Stimulated activated CD4-positive, alpha-beta T cell treated with anti-CD3 and anti-CD28 coated beads, TNF-alpha, amount 100 ng/mL, for 1 hour (primary cell): ENCODE measurements at regions not wholly inside any gene's neighbourhood (a gene's known extent, or its start where the extent isn't known, plus 50 kb on each side); places are given as distances from the start of the nearest gene placed in this dataset.

ENCODE experiments used
- DNase-seq, 3 donors: peaks; one replicate each; pipeline ENCODE4 v3.0.0-alpha.2; 2020; ENCODE audit warnings: low read depth in 3 of 3, low spot score in 1 of 3

- DNase-seq, result no peak
These were observed 260.0 kb upstream of the THBS1 start for GRCh38 chr15:39320886-39321285.

- no peak for DNase-seq
These were observed 258.9 kb upstream of the THBS1 start for GRCh38 chr15:39321977-39322376.

- no peak for DNase-seq
These were observed 257.7 kb upstream of the THBS1 start for GRCh38 chr15:39323157-39323556.

- DNase-seq, result no peak
These were observed 257.2 kb upstream of the THBS1 start for GRCh38 chr15:39323706-39324105.

GRCh38 chr15:39326306-39326975, 254.4 kb upstream of the THBS1 start:
- DNase-seq, result no peak

GRCh38 chr15:39327005-39327730, 253.7 kb upstream of the THBS1 start:
- DNase-seq, result no peak

- no peak for DNase-seq
These were observed 250.8 kb upstream of the THBS1 start for GRCh38 chr15:39330061-39330460.

GRCh38 chr15:39331584-39331983, 249.3 kb upstream of the THBS1 start:
- no peak for DNase-seq

GRCh38 chr15:39332846-39333245, 248.0 kb upstream of the THBS1 start:
- DNase-seq, result no peak

- DNase-seq, result no peak
These were observed 247.5 kb upstream of the THBS1 start for GRCh38 chr15:39333393-39333792.

GRCh38 chr15:39333896-39334295, 247.0 kb upstream of the THBS1 start:
- no peak for DNase-seq

- DNase-seq, result no peak
These were observed 244.0 kb upstream of the THBS1 start for GRCh38 chr15:39336926-39337325.

- DNase-seq, result no peak
These were observed 242.6 kb upstream of the THBS1 start for GRCh38 chr15:39338251-39338650.

- no peak for DNase-seq
These were observed 239.8 kb upstream of the THBS1 start for GRCh38 chr15:39340903-39341645.

GRCh38 chr15:39344662-39345141, 236.2 kb upstream of the THBS1 start:
- no peak for DNase-seq

GRCh38 chr15:39345176-39345575, 235.7 kb upstream of the THBS1 start:
- DNase-seq, result no peak

- DNase-seq, result no peak
These were observed 233.4 kb upstream of the THBS1 start for GRCh38 chr15:39347453-39347852.

GRCh38 chr15:39350785-39351184, 230.1 kb upstream of the THBS1 start:
- no peak for DNase-seq

GRCh38 chr15:39354189-39354588, 226.7 kb upstream of the THBS1 start:
- DNase-seq, result no peak

GRCh38 chr15:39357480-39358268, 223.2 kb upstream of the THBS1 start:
- DNase-seq, result no peak

- no peak for DNase-seq
These were observed 222.3 kb upstream of the THBS1 start for GRCh38 chr15:39358441-39359041.
